RWPE2 (cell line): ENCODE measurements at regions not wholly inside any gene's neighbourhood (a gene's known extent, or its start where the extent isn't known, plus 50 kb on each side); places are given as distances from the start of the nearest gene placed in this dataset.

ENCODE experiments used
- ATAC-seq: fragments of 200-7000 bp; cut with Tn5 transposase; 3 replicates; pipeline ENCODE4 v1.9.1; 2021; ENCODE audit warnings: low read depth
- DNase-seq: peaks from one replicate; pipeline ENCODE4 v3.0.0-alpha.2; 2020; ENCODE audit warnings: low spot score
- H3K27ac ChIP-seq: fragments of 450-650 bp; 2 replicates; pipeline ENCODE4 v1.5.1; 2017; ENCODE audit warnings: mild to moderate bottlenecking; ENCODE audit not compliant: poor library complexity, severe bottlenecking
- H3K27me3 ChIP-seq: fragments of 250-450 bp; sonication (Bioruptor Pico); 2 replicates; pipeline ENCODE4 v1.5.1; 2021; ENCODE audit warnings: mild to moderate bottlenecking, moderate library complexity; ENCODE audit not compliant: insufficient read depth, poor library complexity, severe bottlenecking
- H3K36me3 ChIP-seq: fragments of 250-450 bp; sonication (Bioruptor Pico); 2 replicates; pipeline ENCODE4 v1.5.1; 2020; ENCODE audit warnings: low read depth, mild to moderate bottlenecking, moderate library complexity
- H3K4me1 ChIP-seq: fragments of 250-450 bp; sonication (Bioruptor Pico); 2 replicates; pipeline ENCODE4 v1.5.1; 2021; ENCODE audit warnings: mild to moderate bottlenecking, moderate library complexity; ENCODE audit not compliant: insufficient read depth, poor library complexity, severe bottlenecking
- H3K4me3 ChIP-seq: fragments of 250-450 bp; sonication (Bioruptor Pico); 2 replicates; pipeline ENCODE4 v1.5.1; 2021; ENCODE audit warnings: mild to moderate bottlenecking, moderate library complexity; ENCODE audit not compliant: severe bottlenecking
- H3K9me3 ChIP-seq: fragments of 250-450 bp; sonication (Bioruptor Pico); 2 replicates; pipeline ENCODE4 v1.5.1; 2021; ENCODE audit warnings: mild to moderate bottlenecking, moderate library complexity; ENCODE audit not compliant: severe bottlenecking
- CTCF ChIP-seq: fragments of 450-650 bp; IDR thresholded peaks from one replicate; pipeline ENCODE4 v1.5.1; 2017; ENCODE audit warnings: mild to moderate bottlenecking, moderate library complexity; ENCODE audit not compliant: poor library complexity, severe bottlenecking

- Histone ChIP-seq H3K36me3 (no peaks in the 10 kb centered on the region), H3K4me1 (peaks cover 19% of the 10 kb centered on the region), H3K9me3 (no peaks in the 10 kb centered on the region), H3K27me3 (no peaks in the 10 kb centered on the region), H3K4me3 (no peak overlapping the region), H3K27ac (peak overlapping the region; percentile 29)
- TF ChIP-seq CTCF, result no peak
- no peak for DNase-seq
- ATAC-seq, result peak; percentile 54
These were observed 77.1 kb upstream of the DUSP5 start for GRCh38 chr10:110420401-110421193.

- Histone ChIP-seq H3K4me1 (peaks cover 19% of the 10 kb centered on the region), H3K27ac (no peak overlapping the region), H3K9me3 (no peaks in the 10 kb centered on the region), H3K27me3 (no peaks in the 10 kb centered on the region), H3K4me3 (no peak overlapping the region), H3K36me3 (no peaks in the 10 kb centered on the region)
- DNase-seq (no peak), ATAC-seq (no peak)
- no peak for TF ChIP-seq CTCF
These were observed 76.1 kb upstream of the DUSP5 start for GRCh38 chr10:110421512-110422138.

GRCh38 chr10:110422548-110422947 lies 75.2 kb upstream of the DUSP5 start:
- no peaks in the 10 kb centered on the region for H3K27me3 ChIP-seq
- ATAC-seq (no peak), DNase-seq (no peak)
- H3K4me1 ChIP-seq, result peaks cover 11% of the 10 kb centered on the region
- no peaks in the 10 kb centered on the region for H3K9me3 ChIP-seq
- H3K36me3 ChIP-seq, result no peaks in the 10 kb centered on the region
- no peak for TF ChIP-seq CTCF
- H3K27ac ChIP-seq, result no peak overlapping the region
- no peak overlapping the region for H3K4me3 ChIP-seq

- Histone ChIP-seq H3K4me3 (no peak overlapping the region), H3K4me1 (peaks cover 11% of the 10 kb centered on the region), H3K27ac (no peak overlapping the region), H3K27me3 (no peaks in the 10 kb centered on the region), H3K36me3 (no peaks in the 10 kb centered on the region), H3K9me3 (no peaks in the 10 kb centered on the region)
- no peak for TF ChIP-seq CTCF
- no peak for ATAC-seq
- DNase-seq, result no peak
These were observed 74.1 kb upstream of the DUSP5 start for GRCh38 chr10:110423650-110424049.
